ENCODE measurements at regions not wholly inside any gene's neighbourhood (a gene's known extent, or its start where the extent isn't known, plus 50 kb on each side); places are given as distances from the start of the nearest gene placed in this dataset.

DNA sequence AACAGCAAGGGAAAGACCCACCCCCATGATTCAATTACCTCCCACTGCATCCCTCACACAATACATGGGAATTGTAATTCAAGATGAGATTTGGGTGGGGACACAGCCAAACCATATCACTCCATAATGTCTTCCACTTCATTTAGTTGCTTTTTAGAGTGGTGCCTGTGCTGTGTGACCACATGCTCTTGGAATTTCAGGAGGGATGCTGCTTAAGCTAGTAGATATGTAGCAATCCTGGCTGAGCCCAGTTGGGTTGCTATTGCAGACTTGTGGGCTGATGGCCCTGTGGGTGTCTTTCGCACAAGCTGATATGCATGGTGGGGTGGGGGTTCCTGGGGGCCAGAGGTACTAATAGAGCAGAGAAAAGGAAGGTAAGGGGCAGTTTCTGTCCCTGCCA, 160.4 kb upstream of the SYT6 start:
- intact Hi-C loops (cut with DNase I; ENCODE audit: low total_unique reads), result no loop called here
- Histone ChIP-seq H3K36me3 (ENCODE audit: low read depth, missing control alignments) (no peaks in the 10 kb centered on the region), H3K4me1 (no peaks in the 10 kb centered on the region), H3K4me3 (no peak overlapping the region), H3K27me3 (no peaks in the 10 kb centered on the region), H3K27ac (no peak overlapping the region), H3K9me3 (no peaks in the 10 kb centered on the region)
- TF ChIP-seq, protein P1, sequence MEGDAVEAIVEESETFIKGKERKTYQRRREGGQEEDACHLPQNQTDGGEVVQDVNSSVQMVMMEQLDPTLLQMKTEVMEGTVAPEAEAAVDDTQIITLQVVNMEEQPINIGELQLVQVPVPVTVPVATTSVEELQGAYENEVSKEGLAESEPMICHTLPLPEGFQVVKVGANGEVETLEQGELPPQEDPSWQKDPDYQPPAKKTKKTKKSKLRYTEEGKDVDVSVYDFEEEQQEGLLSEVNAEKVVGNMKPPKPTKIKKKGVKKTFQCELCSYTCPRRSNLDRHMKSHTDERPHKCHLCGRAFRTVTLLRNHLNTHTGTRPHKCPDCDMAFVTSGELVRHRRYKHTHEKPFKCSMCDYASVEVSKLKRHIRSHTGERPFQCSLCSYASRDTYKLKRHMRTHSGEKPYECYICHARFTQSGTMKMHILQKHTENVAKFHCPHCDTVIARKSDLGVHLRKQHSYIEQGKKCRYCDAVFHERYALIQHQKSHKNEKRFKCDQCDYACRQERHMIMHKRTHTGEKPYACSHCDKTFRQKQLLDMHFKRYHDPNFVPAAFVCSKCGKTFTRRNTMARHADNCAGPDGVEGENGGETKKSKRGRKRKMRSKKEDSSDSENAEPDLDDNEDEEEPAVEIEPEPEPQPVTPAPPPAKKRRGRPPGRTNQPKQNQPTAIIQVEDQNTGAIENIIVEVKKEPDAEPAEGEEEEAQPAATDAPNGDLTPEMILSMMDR (IDR thresholded peaks at IDR 0.05), result no peak
- no peak for TF ChIP-seq POLR2A (IDR thresholded peaks at IDR 0.05)
- 95 to 100% methylated on average over 1 of the region's 1 CpG for WGBS, 2 donors
- DNase-seq, result no peak

DNA sequence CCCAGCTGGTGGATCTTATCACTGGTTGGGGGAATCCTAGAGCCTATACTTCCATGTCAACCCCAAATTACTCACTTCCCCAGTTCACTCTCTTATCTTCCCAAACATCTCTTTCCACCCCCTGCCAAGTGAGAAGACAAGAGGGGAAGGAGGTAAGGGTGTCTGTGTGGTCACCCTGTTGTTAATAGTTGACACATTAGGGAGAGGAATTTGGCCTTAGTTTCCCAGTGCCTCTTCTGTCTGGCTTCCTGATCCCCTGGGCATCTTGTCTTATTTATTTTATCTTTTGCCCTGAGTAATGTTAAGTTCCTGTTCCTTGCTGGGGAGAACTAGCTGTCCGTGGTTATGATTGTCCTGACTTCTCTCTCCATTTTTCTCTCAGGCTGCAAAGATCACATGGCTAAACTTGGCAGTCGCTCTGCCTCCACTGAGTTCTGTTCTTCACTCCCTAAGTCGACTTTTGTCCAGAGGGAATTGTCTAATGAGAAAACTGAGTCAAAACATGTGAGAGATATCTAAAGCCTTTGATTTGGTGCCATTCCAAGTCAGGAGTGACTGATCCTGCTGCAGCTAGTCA, 157.1 kb upstream of the SYT6 start:
- H3K9me3 ChIP-seq, result no peaks in the 10 kb centered on the region
- no peaks in the 10 kb centered on the region for H3K36me3 ChIP-seq (ENCODE audit: low read depth, missing control alignments)
- no peaks in the 10 kb centered on the region for H3K4me1 ChIP-seq
- no peaks in the 10 kb centered on the region for H3K27me3 ChIP-seq
- TF ChIP-seq, protein P1 (IDR thresholded peaks at IDR 0.05), result no peak
- no peak for TF ChIP-seq POLR2A (IDR thresholded peaks at IDR 0.05)
- no peak overlapping the region for H3K4me3 ChIP-seq
- intact Hi-C loops (cut with DNase I; ENCODE audit: low total_unique reads), result no loop called here
- 21 to 37% methylated on average over 3 of the region's 3 CpGs for WGBS, 2 donors
- DNase-seq, result peak; percentile 78
- no peak overlapping the region for H3K27ac ChIP-seq

DNA sequence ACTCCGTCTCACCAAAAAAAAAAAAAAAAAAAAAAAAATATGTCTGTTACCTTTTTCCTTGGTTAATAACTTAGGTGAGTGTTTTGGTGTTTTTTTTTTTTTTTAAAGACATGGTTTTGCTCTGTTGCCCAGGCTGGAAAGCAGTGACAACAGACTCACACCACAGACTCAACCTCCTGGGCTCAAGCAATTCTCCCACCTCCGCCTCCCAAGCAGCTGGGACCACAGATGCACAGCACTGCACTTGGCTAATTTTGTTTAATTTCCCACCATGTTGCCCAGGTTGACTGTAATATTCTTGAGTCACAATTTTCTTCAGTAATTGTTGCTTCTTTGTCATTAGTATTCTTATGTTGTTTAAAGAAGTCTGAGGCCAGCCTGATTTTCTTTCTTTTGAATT, 149.2 kb upstream of the SYT6 start:
- intact Hi-C loops (cut with DNase I; ENCODE audit: low total_unique reads), result no loop called here
- no peak for DNase-seq

DNA sequence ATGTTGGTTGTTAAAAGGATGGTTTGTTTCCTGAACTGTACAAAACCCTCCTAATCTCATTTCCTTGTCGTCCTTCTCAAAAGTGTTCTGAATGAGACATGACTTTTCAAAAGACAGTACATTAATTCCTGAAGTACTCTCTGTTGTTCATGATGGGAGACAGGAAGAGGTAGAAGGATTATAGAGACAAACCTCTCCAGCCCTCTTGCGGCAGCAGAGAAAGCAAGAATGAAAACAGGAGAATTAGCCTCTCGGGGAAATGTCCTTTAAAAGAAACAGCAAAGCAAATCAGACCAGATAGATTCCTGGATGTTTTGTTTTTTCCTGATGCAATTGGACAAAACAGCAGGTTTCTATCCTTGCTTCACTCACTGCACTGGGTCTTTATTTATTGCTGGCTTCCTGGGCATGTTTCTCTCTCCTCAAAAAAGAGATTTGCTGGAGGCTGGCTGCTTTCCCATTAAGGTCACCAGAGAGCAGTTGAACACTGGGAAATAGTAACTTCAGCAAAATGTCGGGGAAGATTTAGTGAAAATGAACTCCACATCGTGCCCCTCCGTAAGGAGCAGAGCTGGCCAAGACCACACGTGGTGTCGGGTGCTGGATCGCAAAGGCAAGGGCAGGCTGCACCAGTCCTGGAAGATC, 145.8 kb upstream of the SYT6 start:
- H3K4me3 ChIP-seq, result no peak overlapping the region
- intact Hi-C loops (cut with DNase I; ENCODE audit: low total_unique reads), result no loop called here
- no peak for TF ChIP-seq POLR2A (IDR thresholded peaks at IDR 0.05)
- TF ChIP-seq, protein P1 (IDR thresholded peaks at IDR 0.05), result no peak
- no peaks in the 10 kb centered on the region for H3K27me3 ChIP-seq
- WGBS, 2 donors, result 30 to 47% methylated on average over 9 of the region's 9 CpGs
- H3K27ac ChIP-seq, result no peak overlapping the region
- H3K9me3 ChIP-seq, result no peaks in the 10 kb centered on the region
- no peaks in the 10 kb centered on the region for H3K4me1 ChIP-seq
- H3K36me3 ChIP-seq (ENCODE audit: low read depth, missing control alignments), result no peaks in the 10 kb centered on the region
- DNase-seq, result no peak

More for the DNA sequence above, 149.2 kb upstream of the SYT6 start:
- Histone ChIP-seq H3K36me3 (ENCODE audit: low read depth, missing control alignments) (no peaks in the 10 kb centered on the region), H3K4me3 (no peak overlapping the region), H3K4me1 (no peaks in the 10 kb centered on the region), H3K27ac (no peak overlapping the region), H3K27me3 (no peaks in the 10 kb centered on the region), H3K9me3 (no peaks in the 10 kb centered on the region)
- TF ChIP-seq, protein P1 (IDR thresholded peaks at IDR 0.05), result no peak
- TF ChIP-seq POLR2A (IDR thresholded peaks at IDR 0.05), result no peak
- WGBS, 2 donors, result 92 to 98% methylated on average over 2 of the region's 2 CpGs

DNA sequence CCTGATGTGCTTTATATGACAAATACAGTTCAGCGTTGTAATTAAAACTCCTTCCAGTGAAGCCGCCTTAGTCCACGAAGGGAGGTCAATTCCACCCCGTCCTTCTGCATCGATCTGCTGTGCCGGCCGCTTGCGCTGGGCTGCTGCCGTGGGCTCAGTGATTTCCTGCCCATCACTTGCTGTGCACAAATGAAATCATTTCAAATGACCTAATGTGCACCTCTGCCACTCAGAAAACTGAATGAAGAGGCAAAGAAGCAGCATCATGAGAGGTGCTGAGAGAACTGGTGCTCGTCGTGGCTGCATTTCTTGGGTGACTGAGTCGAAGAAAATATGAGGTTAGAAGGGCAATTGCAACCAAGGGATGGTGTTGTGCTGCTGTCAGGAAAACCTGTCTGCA, 144.3 kb upstream of the SYT6 start:
- H3K27me3 ChIP-seq, result no peaks in the 10 kb centered on the region
- no peak overlapping the region for H3K27ac ChIP-seq
- no peaks in the 10 kb centered on the region for H3K9me3 ChIP-seq
- no peaks in the 10 kb centered on the region for H3K4me1 ChIP-seq
- 81 to 84% methylated on average over 12 of the region's 12 CpGs for WGBS, 2 donors
- intact Hi-C loops (cut with DNase I; ENCODE audit: low total_unique reads), result no loop called here
- no peak overlapping the region for H3K4me3 ChIP-seq
- no peak for DNase-seq
- H3K36me3 ChIP-seq (ENCODE audit: low read depth, missing control alignments), result no peaks in the 10 kb centered on the region
- TF ChIP-seq, protein P1 (IDR thresholded peaks at IDR 0.05), result no peak
- no peak for TF ChIP-seq POLR2A (IDR thresholded peaks at IDR 0.05)

Data from testis (tissue), 2 donors.